Upper lobe of left lung (tissue), 6 donors: ENCODE measurements at regions not wholly inside any gene's neighbourhood (a gene's known extent, or its start where the extent isn't known, plus 50 kb on each side); places are given as distances from the start of the nearest gene placed in this dataset.

Experiments
- ATAC-seq, 2 donors: fragments of 200-7000 bp; cut with Tn5 transposase; one replicate each; pipeline ENCODE4 v1.9.1; 2022; ENCODE audit warnings: mild to moderate bottlenecking in 2 of 2, moderate library complexity in 2 of 2; ENCODE audit not compliant: low FRiP score in 2 of 2
- DNase-seq, 2 donors: peaks; one replicate each; pipeline ENCODE4 v3.0.0-alpha.2; 2019 to 2020
- H3K27ac ChIP-seq, 4 donors: fragments of 200-600 bp; sonication (generic); one replicate each; pipeline ENCODE4 v1.5.1; 2016 to 2019
- H3K27me3 ChIP-seq, 4 donors: fragments of 200-600 bp; sonication (generic); one replicate each; pipeline ENCODE4 v1.5.1; 2017 to 2019
- H3K36me3 ChIP-seq, 4 donors: fragments of 200-600 bp; sonication (generic); one replicate each; pipeline ENCODE4 v1.5.1; 2016 to 2019
- H3K4me1 ChIP-seq, 4 donors: fragments of 200-600 bp; sonication (generic); one replicate each; pipeline ENCODE4 v1.5.1; 2018 to 2019
- H3K4me3 ChIP-seq, 4 donors: fragments of 200-600 bp; sonication (generic); one replicate each; pipeline ENCODE4 v1.5.1; 2017 to 2019; ENCODE audit warnings: mild to moderate bottlenecking in 2 of 4, moderate library complexity in 1 of 4
- H3K9me3 ChIP-seq, 4 donors: fragments of 200-600 bp; sonication (generic); one replicate each; pipeline ENCODE4 v1.5.1; 2018 to 2019
- EP300 ChIP-seq, 4 donors: sonication (generic); formaldehyde crosslinking; IDR thresholded peaks; one replicate each; pipeline ENCODE4 v1.5.1; 2017; ENCODE audit warnings: antibody characterized with exemption in 4 of 4, control low read depth in 2 of 4
- POLR2A ChIP-seq, 4 donors: fragments of 450-650 bp; IDR thresholded peaks; one replicate each; pipeline ENCODE4 v1.5.1; 2016 to 2017; ENCODE audit warnings: antibody characterized with exemption in 4 of 4, mild to moderate bottlenecking in 2 of 4
- POLR2AphosphoS5 ChIP-seq, 2 donors: sonication (generic); formaldehyde crosslinking; IDR thresholded peaks; one replicate each; pipeline ENCODE4 v1.5.1; 2017; ENCODE audit warnings: antibody characterized with exemption in 2 of 2
- WGBS, 2 donors: methylation state at CpG; one replicate each; pipeline ENCODE4 v1.1.5; 2017 to 2018; 5-methylcytosine and 5-hydroxymethylcytosine counted together
- TF ChIP-seq, protein P1 (sequence below), 6 experiments: fragments of 450-650 bp in 4 of 6; fragments of 200-600 bp in 2 of 6; sonication (generic) in 2 of 6; IDR thresholded peaks; one replicate each; pipeline ENCODE4 v1.5.1; 2016 to 2019; ENCODE audit warnings: antibody characterized with exemption in 6 of 6
- donor health status: DM: no; HTN: no; CAD: no; lungs with moderate emphysema.
- donor health status: DM: no; HTN: yes; CAD: no; lungs with severe emphysema.

DNA sequence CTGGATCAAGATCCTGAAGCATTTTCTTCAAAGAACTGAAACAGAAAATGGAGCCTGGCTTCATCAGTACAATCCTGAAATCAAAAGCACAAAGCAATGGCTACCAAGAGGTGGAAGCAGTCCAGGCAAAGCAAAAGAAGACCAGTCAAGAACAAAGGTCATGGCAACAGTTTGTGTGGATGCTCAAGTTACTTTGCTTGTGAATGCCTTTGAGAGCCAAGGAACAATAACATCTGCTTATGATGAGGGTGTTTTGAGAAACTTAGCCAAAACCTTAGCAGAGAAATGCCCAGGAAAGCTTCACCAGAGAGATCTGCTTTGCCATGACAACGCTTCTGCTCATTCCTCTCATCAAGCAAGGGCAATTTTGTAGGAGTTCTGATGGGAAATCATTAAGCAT is 723.1 kb downstream of the TMEM182 start:
- 80 to 87% methylated on average over 1 of the region's 1 CpG for WGBS, 2 donors

DNA sequence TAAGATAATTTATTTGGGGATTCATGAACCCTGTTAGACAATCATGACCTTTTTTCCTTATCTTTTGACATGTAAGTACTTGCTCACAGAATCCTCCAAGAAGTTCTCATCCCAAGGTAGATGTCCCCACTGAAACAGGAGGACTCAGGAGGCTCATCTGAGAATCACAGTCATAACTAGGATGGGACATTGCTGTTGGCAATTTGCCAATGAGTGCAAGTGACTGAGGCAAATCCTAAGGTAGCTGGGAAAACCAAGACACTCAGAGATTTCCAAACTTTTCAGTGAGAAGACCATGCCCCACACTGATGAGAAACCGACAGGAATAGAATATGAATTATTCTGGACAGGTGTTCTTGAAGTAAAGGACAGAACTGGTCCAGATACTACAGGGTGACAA is 735.0 kb downstream of the TMEM182 start:
- H3K4me1 ChIP-seq: no peaks in the 10 kb centered on the region
- H3K9me3 ChIP-seq: no peaks in the 10 kb centered on the region
- DNase-seq (no peak), ATAC-seq (no peak)
- TF ChIP-seq, protein P1, sequence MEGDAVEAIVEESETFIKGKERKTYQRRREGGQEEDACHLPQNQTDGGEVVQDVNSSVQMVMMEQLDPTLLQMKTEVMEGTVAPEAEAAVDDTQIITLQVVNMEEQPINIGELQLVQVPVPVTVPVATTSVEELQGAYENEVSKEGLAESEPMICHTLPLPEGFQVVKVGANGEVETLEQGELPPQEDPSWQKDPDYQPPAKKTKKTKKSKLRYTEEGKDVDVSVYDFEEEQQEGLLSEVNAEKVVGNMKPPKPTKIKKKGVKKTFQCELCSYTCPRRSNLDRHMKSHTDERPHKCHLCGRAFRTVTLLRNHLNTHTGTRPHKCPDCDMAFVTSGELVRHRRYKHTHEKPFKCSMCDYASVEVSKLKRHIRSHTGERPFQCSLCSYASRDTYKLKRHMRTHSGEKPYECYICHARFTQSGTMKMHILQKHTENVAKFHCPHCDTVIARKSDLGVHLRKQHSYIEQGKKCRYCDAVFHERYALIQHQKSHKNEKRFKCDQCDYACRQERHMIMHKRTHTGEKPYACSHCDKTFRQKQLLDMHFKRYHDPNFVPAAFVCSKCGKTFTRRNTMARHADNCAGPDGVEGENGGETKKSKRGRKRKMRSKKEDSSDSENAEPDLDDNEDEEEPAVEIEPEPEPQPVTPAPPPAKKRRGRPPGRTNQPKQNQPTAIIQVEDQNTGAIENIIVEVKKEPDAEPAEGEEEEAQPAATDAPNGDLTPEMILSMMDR (IDR thresholded peaks at IDR 0.05): no peak
- no peak overlapping the region for H3K27ac ChIP-seq
- WGBS, 2 donors: 59 to 83% methylated on average over 1 of the region's 1 CpG
- no peaks in the 10 kb centered on the region for H3K36me3 ChIP-seq
- H3K4me3 ChIP-seq: no peak overlapping the region
- no peaks in the 10 kb centered on the region for H3K27me3 ChIP-seq

More for the DNA sequence above, 723.1 kb downstream of the TMEM182 start:
- no peaks in the 10 kb centered on the region for H3K9me3 ChIP-seq
- no peak for DNase-seq
- H3K27me3 ChIP-seq: no peaks in the 10 kb centered on the region
- ATAC-seq: no peak
- no peak overlapping the region for H3K4me3 ChIP-seq
- TF ChIP-seq POLR2AphosphoS5 (IDR thresholded peaks at IDR 0.05): no peak
- no peak for TF ChIP-seq EP300 (IDR thresholded peaks at IDR 0.05)
- TF ChIP-seq POLR2A (IDR thresholded peaks at IDR 0.05): no peak
- TF ChIP-seq, protein P1 (IDR thresholded peaks at IDR 0.05): no peak
- H3K27ac ChIP-seq: no peak overlapping the region
- H3K4me1 ChIP-seq: no peaks in the 10 kb centered on the region
- no peaks in the 10 kb centered on the region for H3K36me3 ChIP-seq

DNA sequence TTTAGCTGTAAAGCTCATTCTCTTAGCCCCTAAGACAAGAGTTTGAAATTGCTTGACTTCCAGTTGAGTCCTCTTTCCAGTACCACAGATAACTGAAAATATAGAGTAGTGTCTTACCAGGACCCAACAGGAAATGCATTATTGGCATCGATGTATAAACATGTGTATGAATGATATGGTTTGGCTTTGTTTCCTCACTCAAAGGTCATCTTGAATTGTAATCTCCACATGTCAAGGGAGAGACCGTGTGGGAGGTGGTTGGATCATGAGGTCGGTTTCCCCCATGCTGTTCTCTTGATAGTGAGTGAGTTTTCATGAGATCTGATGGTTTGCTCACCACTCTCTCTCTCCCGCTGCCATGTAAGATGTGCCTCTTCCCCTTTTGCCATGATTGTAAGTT is 745.0 kb downstream of the TMEM182 start:
- H3K4me1 ChIP-seq: no peaks in the 10 kb centered on the region
- ATAC-seq: no peak
- TF ChIP-seq EP300 (IDR thresholded peaks at IDR 0.05): no peak
- no peak for TF ChIP-seq POLR2A (IDR thresholded peaks at IDR 0.05)
- TF ChIP-seq, protein P1 (IDR thresholded peaks at IDR 0.05): no peak
- no peak for TF ChIP-seq POLR2AphosphoS5 (IDR thresholded peaks at IDR 0.05)
- H3K9me3 ChIP-seq: no peaks in the 10 kb centered on the region
- H3K36me3 ChIP-seq: no peaks in the 10 kb centered on the region
- WGBS, 2 donors: 61 to 66% methylated on average over 4 of the region's 4 CpGs
- H3K4me3 ChIP-seq: no peak overlapping the region
- no peak overlapping the region for H3K27ac ChIP-seq
- H3K27me3 ChIP-seq: no peaks in the 10 kb centered on the region
- no peak for DNase-seq

DNA sequence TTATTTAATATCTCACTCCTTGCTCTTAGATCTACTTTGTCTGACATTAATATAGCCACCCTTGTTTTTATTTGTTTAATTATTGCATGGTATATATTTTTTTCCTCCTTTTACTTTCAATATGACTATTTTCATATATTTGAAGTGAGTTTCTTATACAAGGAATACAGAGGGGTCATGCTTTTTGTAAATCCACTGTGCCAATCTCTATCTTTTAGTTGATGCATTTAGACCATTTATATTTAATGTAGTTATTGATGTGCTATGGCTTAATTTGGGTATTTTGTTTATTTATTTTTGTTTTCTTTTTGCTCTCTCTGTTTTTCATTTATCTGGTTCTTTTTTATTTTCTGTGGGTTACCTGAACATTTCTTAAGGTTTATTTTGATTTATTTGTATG is 750.6 kb downstream of the TMEM182 start:
- H3K36me3 ChIP-seq: no peaks in the 10 kb centered on the region
- no peaks in the 10 kb centered on the region for H3K27me3 ChIP-seq
- no peaks in the 10 kb centered on the region for H3K9me3 ChIP-seq
- TF ChIP-seq POLR2A (IDR thresholded peaks at IDR 0.05) (no peak), POLR2AphosphoS5 (IDR thresholded peaks at IDR 0.05) (no peak), EP300 (IDR thresholded peaks at IDR 0.05) (no peak)
- TF ChIP-seq, protein P1 (IDR thresholded peaks at IDR 0.05): no peak
- H3K4me3 ChIP-seq: no peak overlapping the region
- no peak overlapping the region for H3K27ac ChIP-seq
- no peak for ATAC-seq
- DNase-seq: no peak
- no peaks in the 10 kb centered on the region for H3K4me1 ChIP-seq

DNA sequence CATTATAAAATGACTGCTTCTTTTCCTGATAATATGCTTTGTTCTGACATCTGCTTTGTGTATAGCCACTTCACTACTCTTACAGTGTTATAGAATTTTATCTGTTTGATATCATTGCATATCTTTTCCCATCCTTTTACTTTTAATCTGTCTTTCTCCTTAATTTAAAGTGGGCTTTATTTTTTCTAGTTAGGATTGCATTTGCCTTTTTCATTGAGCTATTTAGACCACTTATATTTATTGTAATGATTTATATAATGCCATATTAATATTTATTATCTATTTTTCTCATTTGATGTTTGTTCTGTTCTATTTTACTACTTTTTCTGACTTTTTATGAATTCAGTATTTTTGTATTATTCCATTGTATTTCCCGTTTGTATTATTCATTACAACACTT is 758.7 kb downstream of the TMEM182 start:
- TF ChIP-seq, protein P1 (IDR thresholded peaks at IDR 0.05): no peak
- TF ChIP-seq POLR2AphosphoS5 (IDR thresholded peaks at IDR 0.05) (no peak), EP300 (IDR thresholded peaks at IDR 0.05) (no peak), POLR2A (IDR thresholded peaks at IDR 0.05) (no peak)
- ATAC-seq: no peak
- Histone ChIP-seq H3K4me3 (no peak overlapping the region), H3K27ac (no peak overlapping the region), H3K4me1 (no peaks in the 10 kb centered on the region), H3K36me3 (no peaks in the 10 kb centered on the region), H3K9me3 (no peaks in the 10 kb centered on the region), H3K27me3 (no peaks in the 10 kb centered on the region)
- 72 to 86% methylated on average over 1 of the region's 1 CpG for WGBS, 2 donors
- no peak for DNase-seq
